ENCODE measurements at regions not wholly inside any gene's neighbourhood (a gene's known extent, or its start where the extent isn't known, plus 50 kb on each side); places are given as distances from the start of the nearest gene placed in this dataset.
A peak's percentile ranks its signal among the peaks of the same experiment; 100 is the strongest.

DNA sequence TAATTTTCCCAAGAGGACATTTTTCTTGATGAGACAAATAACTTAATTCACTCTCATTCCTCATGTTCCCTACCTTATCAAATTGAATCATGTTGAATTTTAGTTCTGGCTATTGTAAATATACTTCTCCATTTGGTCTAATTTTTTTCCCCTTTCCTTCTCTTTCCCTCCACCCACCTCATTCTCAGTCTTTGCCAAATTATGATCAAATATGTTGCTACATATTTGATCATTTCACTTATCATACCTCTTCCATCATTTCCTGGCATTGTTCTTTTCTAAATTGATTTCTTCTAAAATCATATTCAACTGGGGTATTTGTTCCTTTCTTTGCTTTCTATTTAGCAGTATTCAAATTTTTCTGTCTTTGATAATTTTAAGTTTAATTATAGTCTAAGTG is 52.3 kb downstream of the HDGFL1 start:
- DNase-seq, result no peak

DNA sequence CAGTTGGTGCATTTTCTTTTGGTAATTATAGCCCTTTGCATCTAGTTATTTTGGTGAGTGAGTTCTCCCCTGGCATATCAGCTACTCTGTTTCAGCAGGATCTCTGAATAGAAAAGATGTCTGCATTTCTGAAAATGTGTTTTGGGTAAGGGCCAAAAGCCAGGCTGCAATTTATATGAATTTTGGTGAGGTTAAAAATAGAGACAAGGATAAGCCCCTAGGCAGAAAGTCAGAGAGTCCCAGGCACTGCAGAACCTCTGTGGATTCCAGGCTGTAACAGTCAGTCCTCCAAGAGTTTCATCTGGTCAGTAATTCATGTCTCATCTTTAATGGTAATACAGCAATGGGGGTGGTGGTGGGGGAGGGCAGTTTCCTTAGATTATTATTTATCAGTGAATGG is 53.0 kb downstream of the HDGFL1 start:
- DNase-seq, result peak; percentile 13

DNA sequence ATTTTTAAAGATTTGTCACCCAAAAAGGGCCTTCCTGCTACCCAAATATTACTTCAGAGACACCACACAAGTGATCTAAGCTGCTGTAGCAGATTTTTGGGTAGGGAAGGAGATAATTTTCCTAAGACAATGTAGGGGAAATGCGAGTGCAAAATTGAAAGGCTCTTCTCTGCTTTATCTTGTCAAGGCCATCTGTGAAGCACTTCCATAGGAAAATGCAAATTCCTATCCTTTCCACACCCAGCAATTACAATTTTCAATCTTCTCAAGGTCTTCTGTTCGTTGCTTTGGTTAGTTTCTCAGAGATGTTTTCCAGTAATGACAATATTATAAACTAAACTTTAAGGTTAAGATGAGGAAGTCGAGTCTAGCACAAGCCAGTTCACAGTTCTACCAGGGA is 53.4 kb downstream of the HDGFL1 start:
- no peak for DNase-seq

DNA sequence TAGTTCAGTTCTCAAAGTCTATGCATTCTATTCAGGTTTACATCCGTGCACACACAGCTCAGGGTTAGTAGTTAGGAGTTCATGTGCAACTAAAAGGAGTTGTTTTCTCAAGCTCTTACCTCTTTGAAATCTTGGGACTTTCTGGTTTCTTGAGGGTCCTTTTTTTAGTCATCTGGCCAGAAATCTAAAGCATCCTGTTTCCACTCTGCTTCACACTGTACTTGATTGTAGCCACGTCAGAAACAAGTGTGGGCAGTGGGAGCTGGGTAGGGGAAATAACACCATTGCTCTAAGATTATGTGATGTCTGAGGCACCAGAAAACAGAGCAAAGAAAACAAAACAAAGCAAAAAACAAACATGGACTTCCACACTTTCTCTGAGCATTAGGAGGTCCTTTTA is 58.3 kb downstream of the HDGFL1 start:
- DNase-seq, result no peak

DNA sequence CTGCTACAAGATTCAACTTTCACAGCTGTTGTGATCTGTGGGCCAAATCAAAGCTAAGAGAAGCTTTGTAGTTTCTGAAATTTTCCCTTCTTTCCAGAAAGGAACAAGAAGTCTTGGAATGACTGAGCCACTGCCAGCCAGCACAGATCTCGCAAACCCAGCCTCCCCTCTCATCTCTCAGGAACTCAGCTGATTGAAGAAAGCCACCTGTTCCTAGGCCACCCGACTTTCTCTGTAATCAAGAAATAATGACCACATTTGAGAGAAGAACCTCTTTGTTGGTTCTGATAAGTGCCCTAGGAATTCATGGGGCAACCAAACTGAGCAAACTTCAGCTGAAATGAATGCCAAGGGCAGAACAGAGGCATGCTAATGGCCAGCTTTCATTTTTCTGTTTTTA is 61.7 kb downstream of the HDGFL1 start:
- DNase-seq, result no peak

DNA sequence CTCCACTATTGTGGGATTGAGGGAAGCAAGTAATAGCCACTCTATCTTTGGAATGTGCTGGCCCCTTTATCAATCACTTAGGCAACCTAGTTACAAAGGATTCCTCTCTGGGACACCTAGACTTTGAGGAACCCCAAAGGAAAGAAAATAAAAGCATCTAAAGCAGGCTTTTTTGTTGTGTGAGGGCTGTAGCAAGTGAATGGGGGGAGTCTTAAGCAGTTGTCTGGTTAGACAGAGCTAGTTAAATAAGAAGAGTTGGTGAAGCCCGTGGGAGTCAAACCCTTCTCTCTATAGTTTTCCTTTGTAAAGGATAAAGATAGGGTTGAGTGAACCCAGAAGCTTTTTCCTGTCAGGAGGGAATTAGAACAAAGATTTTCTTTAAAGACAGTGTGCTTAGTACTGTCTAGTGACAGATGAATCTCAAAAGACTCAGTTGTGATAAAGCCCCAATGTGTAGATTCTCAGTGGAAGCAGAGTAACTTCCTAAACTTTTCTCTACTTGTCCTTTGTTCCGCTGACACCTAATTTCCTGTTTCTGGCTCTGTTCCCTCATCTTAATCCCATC is 63.3 kb downstream of the HDGFL1 start:
- no peak for DNase-seq

DNA sequence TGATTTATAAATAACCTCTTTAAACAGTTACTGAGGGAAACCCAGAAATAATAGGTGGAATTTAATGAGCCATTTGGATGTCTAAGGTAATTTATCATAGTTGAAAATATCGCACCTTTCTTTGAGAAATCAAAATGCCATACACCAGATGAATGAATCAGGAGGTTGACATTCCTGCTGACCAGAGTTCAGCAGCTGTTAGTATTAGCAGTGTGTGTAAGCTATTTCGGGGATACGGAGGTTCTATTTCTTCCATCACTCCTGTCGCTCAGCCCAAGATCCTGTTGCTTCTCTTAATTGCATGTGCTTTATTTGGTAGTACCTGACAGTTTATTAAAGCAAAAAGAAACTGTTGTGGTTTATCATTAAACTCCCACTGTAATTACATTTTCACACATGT is 67.1 kb downstream of the HDGFL1 start:
- no peak for DNase-seq

DNA sequence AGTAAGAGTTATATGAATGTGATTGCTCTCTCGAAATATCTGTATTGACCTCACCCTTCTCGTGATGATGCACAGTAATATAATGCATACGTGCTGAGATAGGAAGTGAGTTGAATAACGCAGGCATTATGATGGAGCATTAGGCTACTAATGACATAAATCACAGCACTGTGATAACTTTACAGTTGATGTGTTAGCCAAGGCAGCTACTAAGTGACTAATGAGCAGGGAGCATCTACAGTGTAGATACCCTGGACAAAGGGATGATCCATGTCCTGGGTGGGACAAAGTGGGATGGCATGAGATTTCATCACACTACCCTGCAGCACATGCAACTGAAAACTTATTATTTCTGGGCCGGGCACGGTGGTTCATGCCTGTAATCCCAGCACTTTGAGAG is 68.4 kb downstream of the HDGFL1 start:
- DNase-seq, result no peak

DNA sequence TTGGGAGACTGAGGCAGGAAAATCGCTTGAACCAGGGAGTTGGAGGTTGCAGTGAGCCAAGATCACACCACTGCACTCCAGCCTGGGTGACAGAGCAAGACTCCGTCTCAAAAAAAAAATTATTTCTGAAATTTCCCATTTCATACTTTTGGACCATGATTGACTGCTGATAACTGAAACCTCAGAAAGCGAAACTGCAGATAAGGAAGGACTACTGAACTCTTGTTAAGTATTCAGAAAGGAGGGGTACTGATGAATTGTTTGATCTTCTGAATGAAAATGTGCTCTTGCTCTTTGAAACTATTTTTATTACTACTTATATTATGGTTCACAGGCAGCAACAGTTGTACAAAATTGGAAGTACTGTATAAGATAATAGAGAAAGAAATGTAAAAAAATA is 69.0 kb downstream of the HDGFL1 start:
- no peak for DNase-seq

DNA sequence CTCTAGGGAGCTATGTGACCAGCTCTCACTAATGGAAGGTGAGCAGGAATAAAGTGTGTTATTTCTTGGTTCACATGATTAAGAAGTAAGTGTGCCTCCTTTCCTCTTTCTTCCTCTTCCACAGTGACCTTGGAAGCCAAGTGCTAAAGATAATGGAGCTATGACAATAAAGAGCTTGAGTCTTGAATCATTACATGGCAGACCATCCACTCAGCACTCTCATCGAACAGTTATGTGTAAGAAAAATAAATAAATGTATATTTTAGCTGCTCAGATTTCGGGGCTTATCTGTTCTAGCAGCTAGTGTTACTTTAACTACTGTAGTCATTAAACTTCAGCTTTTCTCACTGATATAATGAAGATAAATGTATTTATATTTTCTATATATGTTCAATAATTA is 72.9 kb downstream of the HDGFL1 start:
- DNase-seq, result peak; percentile 40

DNA sequence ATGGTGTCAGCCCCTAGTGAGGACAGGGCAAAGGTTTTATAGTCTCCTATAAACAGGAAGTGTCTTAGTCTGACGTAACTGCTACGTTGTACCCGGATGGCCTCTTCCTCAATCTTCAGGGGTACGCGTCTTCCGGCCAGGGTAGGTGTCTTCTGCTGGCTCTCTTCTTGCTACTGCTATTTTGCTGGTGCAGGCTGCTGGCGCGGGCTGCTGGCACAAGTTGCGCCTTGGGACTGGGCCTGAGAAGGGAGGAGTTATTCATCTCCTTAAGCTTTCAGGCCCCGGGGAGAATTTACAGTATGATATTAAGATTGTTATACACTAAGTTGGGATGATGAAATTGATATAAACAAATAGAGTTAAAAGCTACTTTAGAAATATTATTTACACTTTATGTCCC is 74.4 kb downstream of the HDGFL1 start:
- DNase-seq, result no peak

DNA sequence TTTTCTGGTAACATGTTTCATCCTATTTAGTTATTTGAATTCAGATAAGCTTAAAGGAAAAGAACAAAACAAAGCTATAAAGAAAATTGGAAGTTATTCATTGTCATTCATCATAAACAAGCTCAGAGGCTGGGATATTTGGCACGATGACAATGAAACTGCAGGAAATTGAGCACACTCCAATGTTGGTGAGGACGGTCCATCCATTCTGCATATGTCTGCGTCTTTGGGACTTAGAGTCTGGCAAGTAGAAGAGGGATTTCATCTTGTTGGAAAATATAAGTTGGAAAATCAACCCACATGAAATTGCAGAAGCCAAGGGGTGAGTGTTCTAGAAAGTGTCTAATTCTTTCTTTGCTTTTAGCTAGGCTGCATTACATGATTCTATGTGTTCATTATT is 78.4 kb downstream of the HDGFL1 start:
- DNase-seq, result no peak

DNA sequence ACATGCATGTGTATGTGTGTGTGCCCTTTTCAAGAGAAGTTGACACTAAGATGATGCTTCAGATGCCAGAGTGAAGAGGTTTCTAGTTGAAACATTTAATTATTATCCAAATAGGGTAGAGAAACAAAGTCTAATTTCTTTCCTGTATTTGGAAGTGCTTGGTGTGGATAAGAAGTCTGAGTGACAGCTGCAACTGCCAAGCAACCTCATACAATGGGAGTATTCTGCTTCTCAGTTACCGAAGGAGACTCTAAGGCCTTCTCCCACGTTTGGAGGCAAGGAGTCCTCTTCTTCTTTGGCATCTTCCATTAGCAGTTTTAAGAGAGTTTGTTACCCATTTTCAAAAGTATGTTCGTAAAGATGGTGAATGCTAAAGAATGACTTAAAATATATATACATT is 82.4 kb downstream of the HDGFL1 start:
- DNase-seq, result no peak

DNA sequence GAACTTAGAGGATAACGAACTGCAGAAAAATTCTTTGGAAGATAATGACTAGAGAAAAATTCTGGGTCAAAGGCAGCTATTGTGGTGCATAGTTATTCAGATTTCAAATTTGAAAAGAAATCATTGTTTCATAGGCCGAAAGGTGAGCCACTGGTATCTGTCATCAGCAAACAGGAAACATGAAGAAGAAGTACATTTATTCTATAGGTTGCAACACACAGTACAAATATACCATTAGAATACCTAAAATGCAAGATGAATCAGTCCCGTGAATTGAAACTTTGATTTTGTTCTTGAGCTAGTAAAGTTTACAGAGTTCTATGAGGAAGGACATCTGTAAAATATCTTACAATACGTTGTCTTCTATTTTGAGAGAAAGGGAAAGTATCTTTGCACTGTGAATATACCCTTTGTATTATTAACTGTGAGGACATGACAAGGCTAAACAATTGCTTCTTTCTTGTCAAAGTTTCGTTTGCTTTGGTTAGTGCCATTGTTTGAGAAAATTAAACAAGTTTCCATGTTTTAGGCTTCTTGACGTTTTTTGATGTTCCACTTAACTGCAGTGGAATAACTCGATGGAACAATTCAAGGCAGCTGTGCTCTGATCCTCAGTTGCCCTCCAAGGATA is 84.7 kb downstream of the HDGFL1 start:
- no peak for DNase-seq

DNA sequence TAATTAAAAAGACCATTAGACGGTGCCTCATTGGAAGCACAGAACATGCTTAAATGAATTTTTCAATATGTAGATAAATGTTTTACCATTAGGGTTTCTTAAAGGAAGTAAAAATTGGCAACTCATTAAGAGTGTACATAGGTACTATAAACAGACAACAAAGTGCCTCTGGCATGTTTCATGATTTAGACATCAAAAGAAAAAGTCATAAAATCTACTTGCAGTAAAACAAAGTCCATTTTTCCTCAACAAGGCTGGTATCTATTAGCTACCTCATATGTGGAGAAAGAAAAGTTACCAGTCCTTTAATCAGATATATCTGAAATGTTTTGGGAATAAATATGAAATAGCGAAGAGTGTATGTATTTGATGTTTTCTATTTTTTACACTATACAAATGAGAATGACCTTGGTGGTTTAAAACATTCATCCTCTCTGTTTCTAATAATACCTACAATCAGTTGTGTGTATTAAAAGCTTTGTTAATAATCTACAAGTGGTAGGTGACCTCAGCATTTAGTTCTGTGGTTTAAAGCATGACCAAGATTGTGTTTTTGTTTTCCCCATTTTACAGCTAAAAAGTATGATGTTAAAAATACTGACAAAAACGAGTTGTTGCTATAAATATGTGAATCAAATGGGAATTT is 87.5 kb downstream of the HDGFL1 start:
- DNase-seq, result no peak

DNA sequence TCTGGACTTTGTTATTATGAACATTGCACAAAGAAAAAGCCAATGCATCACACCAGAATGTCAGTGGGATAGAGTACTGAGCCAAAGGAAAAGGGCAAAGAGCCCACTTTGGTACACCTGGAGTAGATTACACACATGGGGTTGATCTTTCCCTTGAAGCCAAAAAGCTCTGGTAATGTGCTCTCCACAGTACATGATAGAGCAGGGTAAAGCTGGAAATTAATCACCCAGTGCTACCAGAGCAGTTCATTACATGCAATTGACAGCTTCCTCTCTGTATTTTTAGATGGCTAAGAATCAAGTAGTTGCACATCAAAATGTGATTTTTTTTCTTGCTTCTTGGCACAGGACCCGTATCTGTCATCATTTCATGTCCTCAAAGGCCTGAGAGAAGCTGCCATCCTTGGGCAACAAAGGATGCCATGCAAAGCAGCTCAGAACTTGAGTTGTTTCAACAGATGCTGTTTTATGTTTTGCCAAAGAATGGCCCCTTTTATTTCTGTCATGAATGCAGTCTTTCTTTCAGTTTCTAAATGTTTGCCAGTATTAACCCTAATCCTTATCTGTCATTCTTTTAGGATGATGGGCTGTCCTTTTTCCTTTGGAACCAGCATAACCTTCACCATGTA is 88.1 kb downstream of the HDGFL1 start:
- DNase-seq, result no peak

DNA sequence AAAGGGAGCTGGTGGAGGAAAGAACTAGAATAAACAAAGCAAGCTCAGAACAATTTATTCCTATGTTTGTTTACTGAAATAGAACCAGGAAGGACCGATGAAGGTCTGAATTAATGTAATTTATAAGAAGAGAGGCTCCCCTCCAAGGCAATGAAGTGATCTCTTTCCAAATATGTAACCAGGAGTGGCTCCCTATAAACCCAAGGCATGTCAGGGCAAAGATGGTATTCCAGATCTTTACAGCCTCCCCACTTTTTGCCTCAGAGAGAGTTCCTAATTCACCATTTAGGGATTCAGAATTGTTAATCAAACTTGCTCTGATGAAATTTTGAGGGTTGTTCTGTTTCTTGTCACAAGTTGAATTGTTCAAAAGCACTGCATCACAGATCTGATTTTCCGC is 88.8 kb downstream of the HDGFL1 start:
- DNase-seq, result no peak

DNA sequence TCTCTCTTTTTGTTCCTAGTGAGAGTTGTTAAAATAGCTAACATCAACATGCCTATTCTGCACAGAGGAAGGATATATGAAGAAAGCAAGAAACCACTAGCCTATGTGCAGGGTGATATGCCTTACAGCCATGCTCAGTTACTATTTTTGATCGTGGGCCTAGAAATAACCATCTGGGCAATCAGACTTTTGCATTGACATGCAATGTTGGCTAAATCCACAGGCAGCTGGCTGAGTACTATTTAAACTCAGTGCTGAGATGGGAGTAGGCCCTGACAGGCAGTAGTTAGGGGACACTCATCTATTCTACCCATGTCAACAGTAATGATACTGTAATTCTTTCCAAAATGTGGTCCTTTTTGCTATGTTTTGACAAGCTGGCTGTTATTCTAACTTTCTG is 89.6 kb downstream of the HDGFL1 start:
- no peak for DNase-seq

DNA sequence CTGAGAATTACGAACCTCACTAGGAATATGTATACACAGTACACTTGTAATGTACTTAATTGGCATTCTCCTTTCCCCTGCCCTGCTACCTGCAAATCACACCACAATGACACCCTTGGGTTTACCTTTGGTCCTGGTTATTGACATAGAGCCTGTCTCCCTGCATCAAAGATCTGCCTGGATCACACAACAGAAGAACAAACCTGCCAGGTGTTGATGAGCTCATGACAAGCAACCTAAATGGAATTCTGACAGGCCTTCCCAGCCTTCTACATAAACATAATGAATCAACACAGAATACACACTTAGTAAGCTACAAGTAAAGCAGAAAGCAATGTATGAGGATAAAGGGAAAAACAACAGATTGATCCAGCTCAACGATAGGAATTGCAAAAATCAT is 95.6 kb downstream of the HDGFL1 start:
- no peak for DNase-seq

DNA sequence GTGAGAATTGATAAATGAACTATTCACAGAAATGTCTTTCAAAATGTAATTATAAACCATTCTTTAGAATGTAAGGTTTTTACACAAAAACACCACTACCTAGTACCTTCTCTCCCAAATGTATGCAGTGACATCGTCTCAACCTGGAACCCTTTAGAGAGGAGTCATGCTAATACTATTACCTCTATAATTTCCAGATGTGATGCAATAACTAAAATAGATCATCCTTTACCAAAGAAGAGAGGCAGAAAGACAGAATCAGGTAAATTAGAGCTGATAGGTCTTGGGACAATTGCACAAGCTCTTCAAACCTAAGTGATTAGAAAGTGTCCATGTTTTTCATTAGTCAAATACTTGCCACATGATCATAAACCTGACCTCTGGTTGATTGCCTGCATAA is 96.7 kb downstream of the HDGFL1 start:
- no peak for DNase-seq

DNA sequence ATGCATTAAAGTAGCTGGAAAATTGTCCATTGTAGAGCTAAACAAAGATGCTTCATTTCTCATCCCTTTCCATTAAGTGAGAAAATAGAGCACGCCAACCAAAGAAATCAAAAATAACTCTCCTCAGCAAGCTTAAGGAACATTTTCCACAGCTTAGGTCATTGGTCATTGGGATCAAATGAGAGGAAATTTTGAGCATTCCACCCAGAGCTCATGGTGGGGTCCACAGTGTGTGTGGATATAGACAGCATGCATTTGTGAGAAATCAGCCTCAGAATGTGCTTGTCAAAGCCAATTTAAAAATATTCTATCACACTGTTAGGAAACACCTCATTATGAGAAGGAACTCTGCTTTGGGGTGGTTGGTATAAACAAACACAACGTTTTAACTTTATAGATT is 97.2 kb downstream of the HDGFL1 start:
- no peak for DNase-seq

DNA sequence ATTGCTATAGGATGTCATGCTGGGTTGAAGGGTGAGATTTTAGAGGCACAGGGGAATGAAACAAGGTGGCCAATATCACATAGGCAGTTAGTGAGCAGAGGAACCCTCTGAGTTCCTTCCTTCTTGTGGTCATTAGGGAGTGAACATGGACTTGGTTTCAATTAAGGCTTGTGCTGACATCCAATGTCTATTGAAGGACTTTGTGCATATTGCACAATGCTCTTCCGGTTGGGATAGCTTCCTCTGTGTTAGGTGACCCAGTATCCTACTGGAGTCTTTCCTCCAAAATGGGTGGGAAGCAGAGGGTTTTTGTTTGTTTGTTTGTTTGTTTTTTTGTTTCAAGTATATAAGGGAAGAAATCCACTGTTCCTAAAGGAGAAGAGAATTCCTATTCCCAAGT is 98.5 kb downstream of the HDGFL1 start:
- DNase-seq, result no peak

DNA sequence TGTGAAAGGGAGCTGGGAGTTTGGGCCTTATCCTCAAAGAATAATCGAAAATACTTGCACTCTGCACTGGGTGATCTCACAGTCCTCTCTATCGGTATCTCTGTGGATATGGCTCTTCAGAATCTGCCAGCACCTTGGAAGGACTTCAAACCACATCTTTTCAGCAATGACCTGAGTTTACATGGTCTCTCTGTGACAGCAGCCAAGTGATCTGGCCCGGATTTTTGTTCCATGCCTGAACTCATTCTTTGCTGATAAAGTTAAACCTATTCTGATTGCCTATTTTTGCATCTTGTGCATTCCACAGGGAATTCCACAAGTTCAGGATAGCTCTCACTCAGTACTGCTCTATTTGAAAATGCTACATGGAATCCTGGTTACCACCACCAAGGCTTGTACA is 98.9 kb downstream of the HDGFL1 start:
- no peak for DNase-seq

DNA sequence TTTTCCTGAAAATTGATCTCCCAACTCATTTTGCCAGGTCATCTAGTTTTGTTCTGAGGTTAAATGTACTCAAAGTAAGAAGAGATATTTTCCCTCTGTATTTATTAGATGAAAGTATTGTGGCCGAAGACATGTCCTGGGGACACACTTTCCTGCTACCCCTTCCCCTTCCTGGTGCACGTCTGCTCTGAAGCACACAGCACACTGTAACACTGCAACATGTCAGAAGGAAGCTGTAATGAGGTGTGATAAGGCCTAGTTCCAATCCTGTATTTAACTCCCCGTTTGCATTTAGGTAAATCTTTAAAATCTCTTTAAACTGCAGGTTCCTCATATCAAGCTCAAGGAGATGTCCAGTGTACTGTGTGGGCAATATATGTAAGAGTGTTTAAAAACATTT is 99.4 kb downstream of the HDGFL1 start:
- DNase-seq, result no peak

DNA sequence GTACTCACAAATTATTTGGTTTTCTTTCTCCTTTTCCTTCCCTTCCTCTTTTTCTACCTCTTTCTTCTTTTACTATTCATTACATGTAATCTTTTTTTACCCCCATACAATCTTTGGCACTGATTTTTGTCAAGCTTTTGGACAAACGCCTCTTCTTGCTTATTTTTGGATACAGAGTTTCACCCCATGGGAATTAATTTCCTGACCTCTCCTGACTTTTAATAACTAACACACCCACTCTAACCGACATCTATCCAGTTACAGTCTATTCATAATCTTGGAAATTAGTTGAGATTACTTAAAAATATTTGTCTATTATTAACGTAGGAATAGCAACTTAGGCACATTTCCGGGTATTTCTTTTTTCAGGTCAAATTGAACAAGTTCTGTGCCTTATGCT is 101.2 kb downstream of the HDGFL1 start:
- no peak for DNase-seq

Data from EL (cell line).